NB4 (cell line): ENCODE measurements at regions not wholly inside any gene's neighbourhood (a gene's known extent, or its start where the extent isn't known, plus 50 kb on each side); places are given as distances from the start of the nearest gene placed in this dataset.

Source experiments
- CTCF ChIP-seq: IDR thresholded peaks from one replicate; pipeline ENCODE4 v1.5.1; 2012; ENCODE audit warnings: low read depth, low read length
- POLR2A ChIP-seq: IDR thresholded peaks from 2 replicates; pipeline ENCODE4 v1.6.1; 2011; ENCODE audit warnings: mild to moderate bottlenecking; ENCODE audit not compliant: insufficient read length; ENCODE audit errors: extremely low read depth

GRCh38 chr2:239803102-239803765 lies 221.9 kb downstream of the NDUFA10 start:
- no peak for TF ChIP-seq CTCF
- TF ChIP-seq POLR2A = no peak
